Gastroesophageal sphincter (tissue), 3 donors: ENCODE measurements at regions not wholly inside any gene's neighbourhood (a gene's known extent, or its start where the extent isn't known, plus 50 kb on each side); places are given as distances from the start of the nearest gene placed in this dataset.

Experiments
- CTCF ChIP-seq, 4 experiments: fragments of 200-600 bp in 2 of 4; fragments of 450-650 bp in 2 of 4; sonication (generic) in 1 of 4; IDR thresholded peaks; one replicate each; pipeline ENCODE4 v1.5.1; 2017 to 2019; ENCODE audit warnings: antibody characterized with exemption in 4 of 4, mild to moderate bottlenecking in 2 of 4, moderate library complexity in 2 of 4
- POLR2A ChIP-seq, 2 donors: fragments of 450-650 bp; IDR thresholded peaks; one replicate each; pipeline ENCODE4 v1.6.1; 2017; ENCODE audit warnings: antibody characterized with exemption in 2 of 2, mild to moderate bottlenecking in 2 of 2, moderate library complexity in 1 of 2

DNA sequence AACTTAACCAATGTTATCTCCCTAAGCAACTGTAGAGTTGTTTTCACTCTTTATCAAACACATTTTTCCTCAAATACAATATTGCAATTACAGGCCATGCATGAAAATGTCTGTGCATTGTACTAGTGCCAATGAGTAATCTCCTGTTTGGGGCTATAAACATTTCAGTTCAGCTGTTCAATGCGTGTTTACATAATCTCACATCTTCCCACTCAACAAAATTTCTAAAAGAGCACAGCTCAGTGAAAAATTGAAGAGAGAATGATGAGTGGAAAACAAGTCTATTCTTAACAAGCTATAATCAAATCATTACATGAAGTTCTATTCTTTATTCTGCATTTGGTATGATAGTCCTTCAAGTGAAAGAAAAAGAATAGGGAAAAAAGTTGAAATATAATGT is 780.5 kb upstream of the CDH9 start:
- TF ChIP-seq CTCF (IDR thresholded peaks at IDR 0.05), result no peak
- no peak for TF ChIP-seq POLR2A (IDR thresholded peaks at IDR 0.05)
